Activated T-helper 2 cell treated with anti-CD3 and anti-CD28 coated beads, Interferon-gamma antibody, Interleukin-2, Interleukin-4, amounts not matched to agents 10 μg/mL and 5 μg/mL and 100 μg/mL, durations not matched to agents 14 hours and 24 hours and 36 hours (primary cell): ENCODE measurements at regions not wholly inside any gene's neighbourhood (a gene's known extent, or its start where the extent isn't known, plus 50 kb on each side); places are given as distances from the start of the nearest gene placed in this dataset.
A peak's percentile ranks its signal among the peaks of the same experiment; 100 is the strongest.

Source experiments
- DNase-seq: peaks from one replicate; pipeline ENCODE4 v3.0.0; 2021; ENCODE audit warnings: low spot score
- H3K27ac Mint-ChIP-seq: one replicate; pipeline ENCODE4 v1.8.0; 2021; ENCODE audit warnings: mixed read lengths
- H3K27me3 Mint-ChIP-seq: one replicate; pipeline ENCODE4 v1.8.0; 2021; ENCODE audit warnings: low read depth, mixed read lengths
- H3K36me3 Mint-ChIP-seq: one replicate; pipeline ENCODE4 v1.8.0; 2021; ENCODE audit warnings: low read depth, mixed read lengths
- H3K4me1 Mint-ChIP-seq: one replicate; pipeline ENCODE4 v1.8.0; 2021; ENCODE audit warnings: low read depth, mixed read lengths
- H3K4me3 Mint-ChIP-seq: one replicate; pipeline ENCODE4 v1.8.0; 2021; ENCODE audit warnings: low read depth, mild to moderate bottlenecking, moderate library complexity, mixed read lengths
- H3K9me3 Mint-ChIP-seq: one replicate; pipeline ENCODE4 v1.8.0; 2021; ENCODE audit warnings: mixed read lengths
- intact Hi-C: fragments of 100-400 bp; cut with micrococcal nuclease; formaldehyde crosslinking; loops from one replicate; pipeline ENCODE4 v1.15.1; 2023

DNA sequence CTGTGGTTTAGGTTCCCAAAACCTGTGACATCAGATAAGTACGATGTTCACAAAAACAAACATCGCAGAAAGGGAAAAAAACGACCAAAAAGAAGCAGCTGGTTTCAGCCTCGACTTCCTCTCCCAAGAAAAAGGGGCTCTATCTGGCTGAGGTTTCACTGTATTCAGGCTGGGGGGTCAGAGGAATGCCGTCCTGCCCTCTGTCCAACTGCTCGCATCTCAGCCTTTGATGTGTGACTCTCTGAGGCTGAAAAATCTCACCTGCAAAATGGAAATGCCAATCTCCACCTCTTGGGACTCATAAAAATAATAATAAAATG is 123.6 kb upstream of the PTPN1 start:
- H3K36me3 Mint-ChIP-seq, result no peaks in the 10 kb centered on the region
- H3K9me3 Mint-ChIP-seq, result no peaks in the 10 kb centered on the region
- intact Hi-C loops, result loop anchor here (1.0 to 5.0 kb wide), 3 partner anchors 47 to 194 kb away; partner anchors contain the start of gene CEBPB
- peak overlapping the region; percentile 72 for H3K27ac Mint-ChIP-seq
- peak overlapping the region; percentile 52 for H3K4me3 Mint-ChIP-seq
- H3K27me3 Mint-ChIP-seq, result peaks cover 5% of the 10 kb centered on the region
- H3K4me1 Mint-ChIP-seq, result peaks cover 62% of the 10 kb centered on the region
- DNase-seq, result no peak

DNA sequence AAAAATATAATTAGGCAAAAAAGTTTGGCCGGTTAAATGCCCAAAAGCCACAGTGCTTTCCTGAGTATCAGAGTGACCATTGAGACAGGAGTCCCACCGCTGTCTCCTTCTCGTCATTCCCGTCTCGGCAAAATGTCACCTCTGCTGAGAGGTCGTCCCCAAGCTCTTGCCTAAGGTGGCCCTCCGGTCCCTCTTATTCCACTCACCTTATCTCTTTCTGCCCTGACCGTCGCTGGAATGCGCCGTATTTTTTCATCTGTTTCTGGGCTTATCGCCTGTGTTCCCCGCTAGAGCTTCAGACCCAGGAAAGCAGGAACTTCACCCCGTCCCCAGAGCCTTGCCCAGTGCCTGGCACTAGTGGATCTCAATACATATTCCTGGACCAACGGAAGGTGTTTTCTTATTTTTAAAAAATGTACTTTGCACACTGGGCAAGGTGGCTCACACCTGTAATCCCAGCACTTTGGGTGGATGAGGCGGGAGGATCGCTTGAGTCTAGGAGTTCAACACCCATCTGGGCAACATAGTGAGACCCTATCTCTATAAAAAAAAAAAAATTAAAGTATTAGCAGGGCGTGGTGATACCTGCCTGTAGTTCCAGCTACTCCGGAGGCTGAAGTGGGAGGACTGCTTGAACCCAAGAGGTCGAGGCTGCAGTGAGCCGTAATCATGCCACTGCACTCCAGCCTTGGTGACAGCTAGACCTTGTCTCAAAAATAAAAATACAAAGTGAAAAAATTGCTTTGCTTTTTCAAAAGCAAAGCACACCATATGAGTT is 122.8 kb upstream of the PTPN1 start:
- Mint-ChIP-seq H3K27ac (peak overlapping the region; percentile 30), H3K4me3 (no peak overlapping the region), H3K4me1 (peaks cover 60% of the 10 kb centered on the region), H3K27me3 (peaks cover 5% of the 10 kb centered on the region), H3K36me3 (no peaks in the 10 kb centered on the region), H3K9me3 (no peaks in the 10 kb centered on the region)
- intact Hi-C loops, result loop anchor here (5.0 kb wide), 2 partner anchors 75 to 195 kb away; partner anchors contain the start of gene CEBPB
- DNase-seq, result no peak

DNA sequence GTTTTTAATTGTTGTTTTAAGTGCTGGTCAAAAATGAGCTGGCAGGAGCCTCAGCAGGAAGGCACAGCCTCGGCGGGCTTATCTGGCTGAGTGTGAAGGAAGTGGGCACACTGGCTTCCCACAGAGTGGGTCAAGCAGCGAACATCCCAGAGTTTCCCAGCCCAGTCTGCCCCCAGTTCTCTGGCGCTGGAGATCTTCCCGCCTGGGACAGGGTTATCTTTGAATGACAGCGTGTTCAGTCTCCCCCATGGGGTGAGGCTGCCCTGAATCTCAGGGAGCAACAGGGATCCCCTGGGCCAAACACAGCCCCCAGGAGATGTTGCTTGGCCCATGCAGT is 122.2 kb upstream of the PTPN1 start:
- Mint-ChIP-seq H3K27ac (no peak overlapping the region), H3K27me3 (peaks cover 5% of the 10 kb centered on the region), H3K36me3 (no peaks in the 10 kb centered on the region), H3K9me3 (no peaks in the 10 kb centered on the region), H3K4me1 (peaks cover 62% of the 10 kb centered on the region), H3K4me3 (no peak overlapping the region)
- no peak for DNase-seq
- intact Hi-C loops, result loop anchor here (5.0 kb wide), 2 partner anchors 74 to 196 kb away; partner anchors contain the start of gene CEBPB

DNA sequence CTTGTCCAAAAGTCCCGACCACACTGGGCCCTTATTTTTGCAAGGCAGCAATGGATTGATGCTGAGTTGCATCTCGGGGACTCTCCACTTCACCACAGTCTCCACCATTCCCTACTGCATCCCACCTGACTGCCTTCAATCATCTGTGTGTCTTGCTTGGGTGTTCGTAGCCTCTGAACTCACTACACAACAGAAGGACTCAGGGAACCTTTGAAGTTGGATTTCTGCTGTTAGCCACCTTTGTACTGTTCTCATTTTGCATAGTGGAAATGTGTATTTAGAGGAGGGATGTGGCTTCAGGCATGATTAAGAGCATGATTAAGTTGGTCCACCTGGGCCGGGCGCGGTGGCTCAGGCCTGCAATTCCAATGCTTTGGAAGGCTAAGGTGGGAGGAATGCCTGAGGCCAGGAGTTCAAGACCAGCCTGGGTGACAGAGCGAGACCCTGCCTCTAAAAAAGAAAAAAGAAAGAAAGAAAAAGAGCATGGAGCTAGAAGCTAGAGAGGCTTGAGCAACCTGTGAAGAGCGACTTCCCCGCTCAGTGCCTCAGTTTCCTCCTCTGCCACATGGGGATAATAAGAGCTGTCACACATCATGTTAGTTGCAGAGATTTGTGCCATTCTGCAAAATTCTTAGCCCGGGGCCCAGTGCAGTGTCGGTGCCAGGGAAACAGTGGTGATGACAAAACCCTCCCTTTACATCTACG is 121.3 kb upstream of the PTPN1 start:
- Mint-ChIP-seq H3K9me3 (no peaks in the 10 kb centered on the region), H3K27ac (peak overlapping the region; percentile 26), H3K4me3 (no peak overlapping the region), H3K4me1 (peaks cover 53% of the 10 kb centered on the region), H3K36me3 (no peaks in the 10 kb centered on the region), H3K27me3 (peaks cover 5% of the 10 kb centered on the region)
- intact Hi-C loops, result loop anchor here (5.0 kb wide), 2 partner anchors 73 to 197 kb away; partner anchors contain the start of gene CEBPB
- DNase-seq, result no peak

DNA sequence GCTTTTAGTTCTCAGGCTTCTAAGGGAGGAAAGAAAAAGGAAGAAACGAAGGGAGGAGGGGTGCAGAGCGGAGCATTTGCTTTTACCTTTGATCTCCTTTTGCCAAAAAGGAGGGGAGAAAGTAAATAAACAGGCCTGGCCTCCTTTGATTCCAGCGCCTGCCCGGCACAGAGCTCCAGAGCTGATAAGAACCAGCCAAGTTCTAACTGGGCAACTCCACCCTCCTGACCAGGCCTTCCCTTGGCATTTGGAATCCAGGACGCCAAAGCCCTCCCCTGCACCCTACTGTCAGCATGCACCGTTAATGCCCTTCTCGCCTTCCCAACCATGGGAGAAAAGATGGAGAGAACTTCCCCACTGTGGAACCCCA is 120.8 kb upstream of the PTPN1 start:
- Mint-ChIP-seq H3K4me1 (peaks cover 53% of the 10 kb centered on the region), H3K27me3 (peaks cover 5% of the 10 kb centered on the region), H3K4me3 (no peak overlapping the region), H3K27ac (no peak overlapping the region), H3K9me3 (no peaks in the 10 kb centered on the region), H3K36me3 (no peaks in the 10 kb centered on the region)
- no peak for DNase-seq
- intact Hi-C loops, result loop anchor here (5.0 kb wide), 2 partner anchors 73 to 197 kb away; partner anchors contain the start of gene CEBPB

DNA sequence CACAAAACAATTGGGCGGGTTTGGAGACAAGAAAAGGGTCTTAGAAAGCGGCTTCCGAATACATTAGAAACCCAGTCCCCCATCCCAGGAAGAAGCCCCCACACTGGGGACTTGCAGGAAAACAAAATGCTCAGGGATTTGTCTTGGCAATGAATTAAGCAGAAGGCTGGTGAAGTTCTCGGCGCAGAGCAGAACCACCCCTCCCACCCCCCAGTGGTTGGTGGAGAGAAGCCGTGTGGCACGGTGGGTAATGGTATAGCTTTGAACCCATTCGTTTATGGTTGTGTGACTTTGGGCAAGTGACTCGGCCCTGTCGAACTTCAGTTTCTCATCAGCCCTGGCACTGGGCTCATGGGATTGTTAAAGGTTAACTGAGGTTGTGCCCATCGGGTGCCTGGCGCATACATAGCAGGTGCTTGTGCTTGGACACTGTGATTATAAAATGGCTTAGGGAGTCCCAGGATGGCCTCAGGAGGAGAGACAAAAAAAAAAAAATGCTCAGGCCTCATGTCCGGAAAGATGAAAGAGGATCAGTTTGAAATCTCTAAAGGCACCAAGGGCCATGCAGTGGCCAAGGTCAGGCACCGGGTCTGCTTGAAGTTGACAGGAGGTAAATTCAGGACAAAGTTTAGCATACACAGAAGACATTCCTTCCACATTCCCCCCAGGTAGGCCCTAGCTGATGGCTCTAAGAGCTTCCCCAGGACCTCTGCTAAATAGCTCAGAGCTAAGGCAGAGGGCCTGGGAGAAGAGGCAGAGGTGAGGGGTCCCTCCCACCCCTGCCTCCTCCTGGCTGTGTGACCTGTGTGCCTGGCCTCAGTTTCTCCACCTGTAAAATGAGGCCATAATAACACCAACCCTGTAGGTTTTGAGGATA is 120.1 kb upstream of the PTPN1 start:
- Mint-ChIP-seq H3K27me3 (peaks cover 6% of the 10 kb centered on the region), H3K4me3 (no peak overlapping the region), H3K4me1 (peaks cover 46% of the 10 kb centered on the region), H3K9me3 (no peaks in the 10 kb centered on the region), H3K36me3 (no peaks in the 10 kb centered on the region), H3K27ac (no peak overlapping the region)
- intact Hi-C loops, result loop anchor here (5.0 kb wide), 2 partner anchors 72 to 198 kb away; partner anchors contain the start of gene CEBPB
- no peak for DNase-seq

DNA sequence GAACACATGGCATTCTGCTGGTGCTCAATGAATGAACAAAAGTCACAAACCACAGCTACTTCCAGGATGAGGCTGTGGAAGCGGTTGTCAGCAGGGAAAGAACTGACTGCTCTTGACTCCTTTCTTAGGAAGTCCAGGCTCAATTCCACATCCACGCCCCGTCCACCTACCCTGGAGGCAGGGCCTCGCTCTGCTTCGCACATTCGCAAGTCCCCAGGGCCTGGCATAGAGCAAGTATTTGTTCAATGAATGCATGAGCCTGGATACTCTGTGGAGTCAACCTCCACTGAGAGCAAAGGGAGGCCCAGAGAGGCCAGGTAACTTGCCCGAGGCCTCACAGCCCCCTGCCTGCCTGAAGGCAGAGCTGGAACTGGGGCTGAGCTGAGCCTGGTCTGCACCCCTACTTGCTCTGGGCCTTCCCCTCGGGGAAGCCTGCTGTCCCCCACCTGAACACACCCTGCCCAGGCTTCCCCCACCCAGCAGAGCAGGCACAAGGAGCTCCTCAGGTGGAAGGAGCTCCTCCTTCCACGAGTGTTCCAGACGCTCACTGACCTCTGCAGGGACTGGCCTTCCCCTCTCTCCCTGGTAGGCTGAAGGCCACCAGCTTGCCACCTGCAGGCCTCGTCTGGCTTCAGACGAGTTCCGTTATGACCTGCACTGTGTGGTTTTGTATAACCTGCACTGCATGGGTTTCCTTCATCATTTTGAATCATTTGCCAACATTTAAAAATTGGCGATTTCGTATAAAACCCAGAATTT is 119.3 kb upstream of the PTPN1 start:
- Mint-ChIP-seq H3K9me3 (no peaks in the 10 kb centered on the region), H3K4me1 (peaks cover 38% of the 10 kb centered on the region), H3K27me3 (peaks cover 6% of the 10 kb centered on the region), H3K36me3 (no peaks in the 10 kb centered on the region), H3K27ac (no peak overlapping the region), H3K4me3 (no peak overlapping the region)
- intact Hi-C loops, result no loop called here
- no peak for DNase-seq

DNA sequence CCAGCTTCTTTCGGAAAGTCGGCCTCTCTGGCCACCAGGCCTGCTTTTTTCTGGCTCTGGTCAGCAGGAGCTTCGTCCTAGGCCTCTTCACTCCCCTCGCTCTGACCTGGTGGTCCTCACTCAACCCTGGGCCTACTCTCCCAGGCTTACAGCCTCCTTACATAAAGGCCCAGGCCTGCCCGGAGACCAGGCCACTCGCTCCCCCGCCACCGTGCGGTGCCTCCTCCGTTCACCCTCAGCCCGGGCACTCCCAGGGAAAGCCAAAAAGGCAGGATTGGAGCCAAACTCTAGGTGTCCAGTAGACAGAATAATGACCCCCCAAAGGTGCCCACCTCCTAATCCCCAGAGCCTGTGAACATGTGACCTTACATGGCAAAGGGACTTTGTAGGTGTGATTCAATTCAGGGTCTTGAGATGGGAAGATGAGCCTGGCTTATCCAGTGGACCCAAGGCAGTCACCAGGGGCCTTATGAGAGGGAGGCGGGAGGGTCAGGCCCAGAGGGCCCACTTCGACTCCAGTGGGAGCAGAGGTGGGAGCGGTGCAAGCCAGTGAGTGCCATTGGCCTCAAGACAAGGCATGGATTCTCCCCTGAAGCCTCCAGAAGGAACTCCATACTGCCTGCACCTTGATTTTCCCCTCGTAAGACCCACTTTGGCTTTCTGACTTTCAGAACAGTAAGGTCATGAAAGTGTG is 118.6 kb upstream of the PTPN1 start:
- no peaks in the 10 kb centered on the region for H3K9me3 Mint-ChIP-seq
- no peak overlapping the region for H3K27ac Mint-ChIP-seq
- intact Hi-C loops, result no loop called here
- DNase-seq, result no peak
- H3K4me1 Mint-ChIP-seq, result peaks cover 31% of the 10 kb centered on the region
- H3K36me3 Mint-ChIP-seq, result no peaks in the 10 kb centered on the region
- peaks cover 6% of the 10 kb centered on the region for H3K27me3 Mint-ChIP-seq
- no peak overlapping the region for H3K4me3 Mint-ChIP-seq

DNA sequence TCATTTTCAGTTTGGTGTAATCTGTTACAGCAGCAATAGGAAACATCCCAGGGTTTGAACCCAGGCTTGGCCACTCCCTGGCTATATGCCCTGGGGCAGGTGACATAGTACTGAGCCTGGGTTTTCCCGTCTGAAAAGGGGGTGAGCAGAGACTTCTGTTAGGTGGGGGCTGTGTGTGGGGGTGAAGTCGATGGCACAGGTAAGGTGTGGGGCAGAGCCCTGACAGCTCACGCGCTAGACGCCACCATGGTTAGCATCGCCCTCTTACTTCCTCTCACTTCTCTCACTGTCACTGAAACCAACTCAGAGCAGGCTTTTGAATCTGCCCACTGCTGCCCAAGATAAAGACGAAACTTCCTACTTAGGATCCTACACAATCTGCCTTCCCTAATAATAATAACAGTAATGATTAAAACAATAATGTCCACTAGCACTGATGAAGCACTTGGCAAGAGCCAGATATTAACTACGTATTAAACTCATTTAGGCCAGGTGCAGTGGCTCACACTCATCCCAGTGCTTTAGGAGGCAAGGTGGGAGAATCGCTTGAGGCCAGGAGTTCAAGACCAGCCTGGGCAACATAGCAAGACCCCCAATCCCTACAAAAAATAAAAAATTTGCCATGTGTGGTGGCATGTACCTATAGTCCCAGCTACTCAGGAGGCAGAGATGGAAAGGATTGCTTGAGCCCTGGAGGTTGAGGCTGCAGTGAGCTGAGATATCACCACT is 117.9 kb upstream of the PTPN1 start:
- Mint-ChIP-seq H3K9me3 (no peaks in the 10 kb centered on the region), H3K36me3 (no peaks in the 10 kb centered on the region), H3K27me3 (peaks cover 7% of the 10 kb centered on the region), H3K4me3 (no peak overlapping the region), H3K27ac (no peak overlapping the region), H3K4me1 (peaks cover 28% of the 10 kb centered on the region)
- intact Hi-C loops, result no loop called here
- no peak for DNase-seq

DNA sequence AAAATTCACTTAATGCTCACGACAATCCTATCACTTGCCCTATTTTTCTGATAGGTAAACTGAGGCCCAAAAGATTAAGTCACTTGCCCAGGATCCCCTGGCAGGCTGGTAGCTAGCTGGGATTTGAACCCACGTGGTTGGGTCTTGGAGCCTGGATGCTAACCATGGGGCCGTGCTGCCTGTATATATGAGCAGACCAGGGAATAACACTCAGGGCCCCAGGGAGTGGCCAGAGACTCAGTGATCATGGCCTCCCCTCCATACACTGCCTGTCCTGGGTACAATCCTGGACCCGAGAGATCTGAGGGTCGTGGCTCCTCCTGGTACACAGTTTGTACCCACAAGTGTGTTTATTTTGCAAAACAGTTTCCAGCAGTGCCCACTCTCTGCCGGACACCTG is 116.9 kb upstream of the PTPN1 start:
- no peak overlapping the region for H3K4me3 Mint-ChIP-seq

DNA sequence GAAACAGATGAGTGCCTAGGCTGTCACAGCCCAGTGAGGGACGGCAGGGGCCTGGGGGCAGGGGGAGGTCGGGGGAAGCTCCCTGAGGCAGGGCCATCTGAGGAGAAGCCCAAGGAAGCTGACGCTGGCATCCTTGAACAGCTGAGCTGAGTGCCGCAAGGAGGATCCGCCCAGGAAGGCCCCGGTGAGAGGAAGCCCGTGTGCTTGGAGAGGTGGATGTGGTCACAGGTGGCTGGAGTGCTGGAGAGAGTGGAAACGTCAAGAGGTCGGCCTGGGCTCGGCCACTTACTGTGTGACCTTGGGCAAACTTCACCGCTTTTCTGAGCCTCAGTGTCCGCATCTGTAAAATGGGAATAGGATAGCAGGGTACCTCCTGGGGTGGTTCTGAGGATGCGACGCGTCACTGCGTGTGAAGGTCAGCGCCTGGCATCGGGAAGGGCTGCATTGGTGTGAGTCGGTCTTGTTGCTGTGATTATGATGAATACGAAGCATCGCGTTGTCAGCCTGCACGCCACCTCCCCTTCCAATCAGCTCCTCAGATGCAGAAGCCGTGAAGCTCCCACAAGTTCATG is 116.1 kb upstream of the PTPN1 start:
- peak overlapping the region; percentile 33 for H3K27ac Mint-ChIP-seq
- no peak overlapping the region for H3K4me3 Mint-ChIP-seq
- H3K4me1 Mint-ChIP-seq, result peaks cover 14% of the 10 kb centered on the region
- peaks cover 4% of the 10 kb centered on the region for H3K27me3 Mint-ChIP-seq
- no peak for DNase-seq
- H3K36me3 Mint-ChIP-seq, result no peaks in the 10 kb centered on the region
- intact Hi-C loops, result no loop called here
- no peaks in the 10 kb centered on the region for H3K9me3 Mint-ChIP-seq

More for the DNA sequence above, 116.9 kb upstream of the PTPN1 start:
- H3K27ac Mint-ChIP-seq, result no peak overlapping the region
- H3K27me3 Mint-ChIP-seq, result peaks cover 6% of the 10 kb centered on the region
- peaks cover 21% of the 10 kb centered on the region for H3K4me1 Mint-ChIP-seq
- intact Hi-C loops, result no loop called here
- H3K36me3 Mint-ChIP-seq, result no peaks in the 10 kb centered on the region
- no peak for DNase-seq
- no peaks in the 10 kb centered on the region for H3K9me3 Mint-ChIP-seq
